IPS-18a (cell line): ENCODE measurements at regions not wholly inside any gene's neighbourhood (a gene's known extent, or its start where the extent isn't known, plus 50 kb on each side); places are given as distances from the start of the nearest gene placed in this dataset.

Experiments used
- H3K27ac ChIP-seq: one replicate; pipeline ENCODE4 v1.5.1; 2013; ENCODE audit warnings: low read length
- H3K27me3 ChIP-seq: one replicate; pipeline ENCODE4 v1.6.1; 2013; ENCODE audit warnings: mild to moderate bottlenecking, low read length; ENCODE audit not compliant: control insufficient read depth, insufficient read depth
- H3K36me3 ChIP-seq: one replicate; pipeline ENCODE4 v1.6.1; 2013; ENCODE audit warnings: low read depth, low read length; ENCODE audit not compliant: control insufficient read depth
- H3K4me1 ChIP-seq: one replicate; pipeline ENCODE4 v1.6.1; 2013; ENCODE audit warnings: low read depth, low read length; ENCODE audit not compliant: control insufficient read depth
- H3K4me3 ChIP-seq: one replicate; pipeline ENCODE4 v1.5.1; 2013; ENCODE audit warnings: low read length
- H3K9ac ChIP-seq: one replicate; pipeline ENCODE4 v1.6.1; 2013; ENCODE audit warnings: mild to moderate bottlenecking, low read length, moderate library complexity
- H3K9me3 ChIP-seq: one replicate; pipeline ENCODE4 v1.6.1; 2013; ENCODE audit warnings: low read depth, low read length; ENCODE audit not compliant: control insufficient read depth

GRCh38 chr1:175881246-175881976 is 138.0 kb upstream of the TNR start:
- Histone ChIP-seq H3K27ac (no peak overlapping the region), H3K9me3 (no peaks in the 10 kb centered on the region), H3K4me1 (peaks cover 2% of the 10 kb centered on the region), H3K27me3 (peaks cover 6% of the 10 kb centered on the region), H3K9ac (no peak overlapping the region), H3K4me3 (no peak overlapping the region), H3K36me3 (no peaks in the 10 kb centered on the region)

DNA sequence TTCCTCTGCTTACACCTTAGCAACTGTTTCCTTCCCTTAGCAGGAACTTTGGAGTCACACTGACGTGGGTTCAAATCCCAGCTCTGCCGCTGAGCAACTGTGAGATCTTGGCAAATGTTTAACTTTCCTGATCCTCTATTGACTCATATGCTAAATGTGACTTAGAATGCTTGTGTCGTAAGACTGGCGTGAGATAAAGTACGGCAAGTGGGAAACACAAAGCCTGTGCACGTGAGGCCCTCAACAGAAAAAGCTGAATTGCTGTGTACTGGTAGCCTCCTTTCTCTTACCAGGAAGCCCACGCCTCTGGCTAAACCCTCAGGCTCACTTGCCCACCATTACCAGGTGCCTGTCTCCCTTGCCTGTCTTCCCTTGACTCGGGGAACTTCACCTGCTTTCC is 135.4 kb upstream of the TNR start:
- no peaks in the 10 kb centered on the region for H3K9me3 ChIP-seq
- H3K27ac ChIP-seq = no peak overlapping the region
- H3K27me3 ChIP-seq = no peaks in the 10 kb centered on the region
- peaks cover 2% of the 10 kb centered on the region for H3K4me1 ChIP-seq
- H3K4me3 ChIP-seq = no peak overlapping the region
- H3K9ac ChIP-seq = no peak overlapping the region
- no peaks in the 10 kb centered on the region for H3K36me3 ChIP-seq

- no peak overlapping the region for H3K27ac ChIP-seq
- H3K4me1 ChIP-seq = peaks cover 2% of the 10 kb centered on the region
- no peak overlapping the region for H3K4me3 ChIP-seq
- H3K36me3 ChIP-seq = no peaks in the 10 kb centered on the region
- H3K9ac ChIP-seq = no peak overlapping the region
- no peaks in the 10 kb centered on the region for H3K27me3 ChIP-seq
- no peaks in the 10 kb centered on the region for H3K9me3 ChIP-seq
These were observed 134.7 kb upstream of the TNR start for GRCh38 chr1:175877939-175878737.

DNA sequence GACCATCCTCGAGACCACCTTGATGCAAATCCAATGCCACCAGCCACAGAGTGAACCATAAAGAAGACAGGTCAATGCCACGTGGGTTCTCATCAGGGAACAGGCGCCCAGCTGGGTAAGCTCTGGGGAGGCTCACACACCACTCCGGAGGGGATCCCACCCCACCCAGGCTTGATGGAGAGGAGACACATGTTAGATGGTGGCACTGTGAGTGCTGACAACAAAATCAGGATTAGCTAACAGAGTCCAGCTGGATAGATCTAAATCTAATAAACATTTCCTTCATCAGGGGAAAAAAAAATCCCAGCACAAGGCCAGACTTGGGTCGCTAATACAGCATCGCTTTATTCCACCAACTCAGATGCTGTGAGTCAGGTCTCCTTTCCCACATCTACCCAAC is 132.2 kb upstream of the TNR start:
- Histone ChIP-seq H3K4me3 (no peak overlapping the region), H3K36me3 (no peaks in the 10 kb centered on the region), H3K9me3 (no peaks in the 10 kb centered on the region), H3K27me3 (no peaks in the 10 kb centered on the region), H3K9ac (no peak overlapping the region), H3K4me1 (no peaks in the 10 kb centered on the region), H3K27ac (no peak overlapping the region)

GRCh38 chr1:175874081-175874480 is 130.7 kb upstream of the TNR start:
- Histone ChIP-seq H3K27ac (no peak overlapping the region), H3K4me1 (no peaks in the 10 kb centered on the region), H3K27me3 (no peaks in the 10 kb centered on the region), H3K9me3 (no peaks in the 10 kb centered on the region), H3K36me3 (no peaks in the 10 kb centered on the region), H3K4me3 (no peak overlapping the region), H3K9ac (no peak overlapping the region)

DNA sequence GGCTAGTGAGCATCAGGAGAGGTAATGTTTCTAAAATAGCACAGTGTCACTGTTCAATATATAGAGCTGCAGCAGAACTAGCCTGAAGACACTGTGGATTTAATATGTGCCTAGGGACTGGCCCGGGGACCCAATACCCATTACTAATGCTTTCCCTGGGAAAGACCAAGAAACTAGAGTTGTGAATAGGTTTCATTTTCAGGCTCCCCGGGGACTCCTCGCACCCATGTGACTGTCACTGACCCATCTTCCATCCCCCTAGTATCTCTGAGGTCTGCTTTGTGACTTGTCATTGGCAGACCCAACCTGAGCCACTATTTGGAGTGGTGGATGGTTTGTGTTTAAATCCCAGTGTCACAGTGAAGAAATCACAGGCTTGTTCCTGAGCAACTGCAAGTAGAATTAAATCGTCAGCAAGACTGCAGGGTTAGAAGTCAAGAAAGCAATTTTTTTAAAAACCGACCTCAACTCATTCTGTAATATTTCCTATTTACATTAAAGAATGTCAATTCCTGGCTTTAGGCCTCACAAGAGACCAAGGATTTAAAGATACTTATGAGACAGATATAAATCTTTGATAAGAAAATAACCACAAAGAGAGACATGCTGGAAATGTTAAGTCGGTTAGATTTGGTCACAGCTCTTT is 130.0 kb upstream of the TNR start:
- no peaks in the 10 kb centered on the region for H3K36me3 ChIP-seq
- no peaks in the 10 kb centered on the region for H3K9me3 ChIP-seq
- H3K9ac ChIP-seq = no peak overlapping the region
- H3K27ac ChIP-seq = no peak overlapping the region
- no peak overlapping the region for H3K4me3 ChIP-seq
- no peaks in the 10 kb centered on the region for H3K4me1 ChIP-seq
- no peaks in the 10 kb centered on the region for H3K27me3 ChIP-seq

DNA sequence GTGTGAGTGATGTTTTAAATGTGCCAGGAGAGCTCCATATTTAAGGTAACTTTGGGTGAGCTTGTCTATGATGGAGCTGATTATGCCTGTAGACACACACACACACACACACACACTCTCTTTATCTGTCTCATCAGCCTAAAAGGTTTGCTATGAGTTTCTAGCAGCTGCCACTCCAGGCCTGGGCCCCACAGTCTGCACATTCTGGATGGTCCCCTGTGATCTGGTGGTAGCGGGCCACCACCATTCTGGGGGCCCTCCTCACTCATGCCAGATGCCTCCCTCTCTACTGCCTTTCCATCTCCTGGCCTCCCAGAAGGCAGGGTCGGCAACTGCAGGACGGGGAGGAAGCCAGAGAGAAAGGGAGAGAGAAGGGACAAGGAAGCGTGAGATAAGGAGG is 129.2 kb upstream of the TNR start:
- Histone ChIP-seq H3K36me3 (no peaks in the 10 kb centered on the region), H3K27me3 (no peaks in the 10 kb centered on the region), H3K4me1 (no peaks in the 10 kb centered on the region), H3K9me3 (no peaks in the 10 kb centered on the region), H3K4me3 (no peak overlapping the region), H3K9ac (no peak overlapping the region), H3K27ac (no peak overlapping the region)

DNA sequence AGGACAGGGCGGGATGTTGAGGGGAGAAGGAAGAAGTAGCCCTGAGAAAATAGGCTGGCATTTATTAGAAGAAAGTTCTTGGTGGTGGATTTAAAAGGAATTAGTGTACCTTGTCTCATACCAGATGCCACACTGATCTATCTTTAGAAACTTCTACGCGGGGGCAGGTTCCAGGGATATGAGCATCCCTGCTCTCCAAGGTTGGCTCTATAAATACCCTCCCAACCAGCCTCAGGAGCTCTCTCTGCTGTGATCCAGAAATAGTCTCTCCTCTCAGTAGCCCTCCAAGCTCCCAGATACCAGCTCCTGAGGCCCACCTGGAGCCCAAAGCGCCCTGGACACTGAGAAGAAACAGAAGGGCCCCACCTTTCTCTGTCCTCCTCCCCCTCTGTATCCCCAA is 128.3 kb upstream of the TNR start:
- Histone ChIP-seq H3K27me3 (no peaks in the 10 kb centered on the region), H3K9me3 (no peaks in the 10 kb centered on the region), H3K4me3 (no peak overlapping the region), H3K4me1 (peaks cover 2% of the 10 kb centered on the region), H3K36me3 (no peaks in the 10 kb centered on the region), H3K9ac (no peak overlapping the region), H3K27ac (no peak overlapping the region)

DNA sequence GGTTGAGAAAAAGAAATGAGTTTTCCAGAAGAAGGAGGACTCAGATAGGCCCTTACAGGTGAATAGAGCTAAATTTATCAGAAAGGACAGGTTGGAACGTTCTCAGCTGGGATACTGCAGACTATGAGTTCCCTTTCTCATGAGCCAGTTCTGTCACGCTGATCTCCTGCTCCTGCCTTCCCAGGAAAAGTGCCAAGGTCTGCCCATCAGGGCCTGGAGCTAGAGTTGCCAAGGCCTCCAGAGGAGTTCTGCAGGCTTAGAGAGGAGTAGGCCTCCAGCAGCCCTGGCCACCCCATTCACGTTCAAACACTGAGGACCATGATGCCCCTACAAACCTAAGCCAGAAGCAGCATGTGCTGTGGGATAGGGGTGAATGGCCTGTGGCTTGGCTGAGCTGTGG is 126.8 kb upstream of the TNR start:
- Histone ChIP-seq H3K4me3 (no peak overlapping the region), H3K9me3 (no peaks in the 10 kb centered on the region), H3K27ac (no peak overlapping the region), H3K9ac (no peak overlapping the region), H3K36me3 (no peaks in the 10 kb centered on the region), H3K4me1 (peaks cover 17% of the 10 kb centered on the region), H3K27me3 (no peaks in the 10 kb centered on the region)

DNA sequence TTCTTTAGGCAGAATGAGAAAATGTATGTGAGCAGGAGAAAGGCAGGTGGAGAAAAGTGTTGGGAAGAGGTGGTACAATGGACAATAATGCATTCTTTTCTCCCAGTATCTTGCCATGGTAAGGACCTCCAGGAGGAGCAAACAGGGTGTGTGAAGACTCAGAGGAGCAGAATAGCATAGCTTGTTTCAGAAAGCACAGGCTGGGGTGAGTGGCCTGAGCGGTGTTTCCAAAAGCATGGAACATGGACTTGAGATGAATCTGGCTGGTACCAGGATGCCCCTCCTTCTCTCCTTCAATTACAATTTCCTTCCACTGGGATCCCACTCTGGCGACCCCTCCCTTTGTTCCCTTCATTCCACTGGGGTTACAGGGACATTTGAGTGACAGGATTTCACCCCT is 123.4 kb upstream of the TNR start:
- no peak overlapping the region for H3K9ac ChIP-seq
- H3K4me3 ChIP-seq = no peak overlapping the region
- H3K4me1 ChIP-seq = peaks cover 41% of the 10 kb centered on the region
- H3K36me3 ChIP-seq = no peaks in the 10 kb centered on the region
- no peaks in the 10 kb centered on the region for H3K9me3 ChIP-seq
- no peak overlapping the region for H3K27ac ChIP-seq
- H3K27me3 ChIP-seq = peaks cover 4% of the 10 kb centered on the region

GRCh38 chr1:175865041-175865766 is 121.8 kb upstream of the TNR start:
- peaks cover 4% of the 10 kb centered on the region for H3K27me3 ChIP-seq

More at GRCh38 chr1:175865041-175865766, 121.8 kb upstream of the TNR start:
- Histone ChIP-seq H3K9ac (no peak overlapping the region), H3K36me3 (no peaks in the 10 kb centered on the region), H3K4me1 (peaks cover 43% of the 10 kb centered on the region), H3K27ac (no peak overlapping the region), H3K4me3 (peak overlapping the region; percentile 25), H3K9me3 (no peaks in the 10 kb centered on the region)
